GM12878 (cell line): ENCODE measurements at regions not wholly inside any gene's neighbourhood (a gene's known extent, or its start where the extent isn't known, plus 50 kb on each side); places are given as distances from the start of the nearest gene placed in this dataset.
A peak's percentile ranks its signal among the peaks of the same experiment; 100 is the strongest.

Source experiments
- ASH2L ChIP-seq: fragments of 300-600, 200-600 bp; sonication (generic); IDR thresholded peaks from 2 replicates; pipeline ENCODE4 v1.6.1; 2017; ENCODE audit warnings: low read depth, mild to moderate bottlenecking, borderline replicate concordance
- BHLHE40 ChIP-seq, 2 experiments: fragments of 450-650 bp in 1 of 2; IDR thresholded peaks; 2 replicates each; pipeline ENCODE4 v1.6.1; 2011 to 2017; ENCODE audit warnings: low read depth in 2 of 2, borderline replicate concordance in 1 of 2, improper control_type of control experiment in 1 of 2, low read length in 1 of 2, mild to moderate bottlenecking in 1 of 2
- CHD2 ChIP-seq: IDR thresholded peaks from 2 replicates; pipeline ENCODE4 v1.6.1; 2011; ENCODE audit warnings: low read depth, low read length, improper control_type of control experiment, borderline replicate concordance
- DPF2 ChIP-seq: fragments of 450-650 bp; IDR thresholded peaks from 2 replicates; pipeline ENCODE4 v1.6.1; 2017; ENCODE audit warnings: mild to moderate bottlenecking
- ELK1 ChIP-seq: IDR thresholded peaks from 2 replicates; pipeline ENCODE4 v1.6.1; 2012; ENCODE audit warnings: low read depth, low read length, improper control_type of control experiment
- EP300 ChIP-seq, 2 experiments: fragments of 150-350 bp in 1 of 2; IDR thresholded peaks; 2 replicates each; pipeline ENCODE4 v1.6.1; 2011 to 2012; ENCODE audit warnings: low read depth in 2 of 2, low read length in 2 of 2, borderline replicate concordance in 1 of 2, improper control_type of control experiment in 1 of 2, inconsistent platforms in 1 of 2; ENCODE audit not compliant: control insufficient read depth in 1 of 2
- ETV6 ChIP-seq, 2 experiments: fragments of 450-650 bp in 1 of 2; IDR thresholded peaks in 1 of 2; conservative IDR thresholded peaks in 1 of 2; 2 replicates each; pipeline ENCODE4 v1.6.1; 2014; ENCODE audit warnings: antibody characterized with exemption in 1 of 2, borderline replicate concordance in 1 of 2, low read depth in 1 of 2, mild to moderate bottlenecking in 1 of 2, moderate library complexity in 1 of 2
- EZH2 ChIP-seq: IDR thresholded peaks from 2 replicates; pipeline ENCODE4 v1.6.1; 2012; ENCODE audit warnings: low read depth, mild to moderate bottlenecking, control low read depth, inconsistent platforms, low read length, borderline replicate concordance; ENCODE audit not compliant: control insufficient read depth
- HCFC1 ChIP-seq: fragments of 150-350 bp; IDR thresholded peaks from 2 replicates; pipeline ENCODE4 v1.6.1; 2014; ENCODE audit warnings: low read length
- HDAC2 ChIP-seq: fragments of 200-600 bp; sonication (generic); IDR thresholded peaks from 2 replicates; pipeline ENCODE4 v1.6.1; 2017
- IKZF1 ChIP-seq: fragments of 450-650 bp; conservative IDR thresholded peaks from 2 replicates; pipeline ENCODE4 v1.6.1; 2017; ENCODE audit warnings: antibody characterized with exemption, mild to moderate bottlenecking
- LARP7 ChIP-seq: fragments of 450-650 bp; IDR thresholded peaks from 2 replicates; pipeline ENCODE4 v1.6.1; 2017; ENCODE audit warnings: mild to moderate bottlenecking
- MXI1 ChIP-seq: fragments of 150-350 bp; IDR thresholded peaks from 2 replicates; pipeline ENCODE4 v1.6.1; 2011; ENCODE audit warnings: low read depth, mild to moderate bottlenecking, inconsistent platforms, low read length, improper control_type of control experiment
- NBN ChIP-seq: fragments of 450-650 bp; IDR thresholded peaks from 2 replicates; pipeline ENCODE4 v1.6.1; 2016
- NFIC ChIP-seq: IDR thresholded peaks from 2 replicates; pipeline ENCODE4 v1.6.1; 2012; ENCODE audit warnings: low read depth, mild to moderate bottlenecking, inconsistent platforms, low read length, moderate library complexity
- NR2C1 ChIP-seq: fragments of 450-650 bp; IDR thresholded peaks from 2 replicates; pipeline ENCODE4 v1.6.1; 2017; ENCODE audit warnings: antibody characterized with exemption, mild to moderate bottlenecking, moderate library complexity
- POU2F2 ChIP-seq: IDR thresholded peaks from 3 replicates; pipeline ENCODE4 v1.6.1; 2011; ENCODE audit warnings: low read depth, mild to moderate bottlenecking, low read length, borderline replicate concordance
- RFX5 ChIP-seq: IDR thresholded peaks from 2 replicates; pipeline ENCODE4 v1.6.1; 2011; ENCODE audit warnings: low read depth, low read length, improper control_type of control experiment
- SIX5 ChIP-seq: IDR thresholded peaks from 2 replicates; pipeline ENCODE4 v1.6.1; 2011; ENCODE audit warnings: mild to moderate bottlenecking, low read depth, low read length, moderate library complexity; ENCODE audit not compliant: severe bottlenecking
- SP1 ChIP-seq: IDR thresholded peaks from one replicate; pipeline ENCODE4 v1.6.1; 2011; ENCODE audit warnings: low read depth, low read length
- SUPT20H ChIP-seq: IDR thresholded peaks from 2 replicates; pipeline ENCODE4 v1.6.1; 2011; ENCODE audit warnings: low read depth, mild to moderate bottlenecking, low read length, moderate library complexity, borderline replicate concordance; ENCODE audit not compliant: control insufficient read depth
- TCF12 ChIP-seq: IDR thresholded peaks from 2 replicates; pipeline ENCODE4 v1.6.1; 2011; ENCODE audit warnings: low read depth, mild to moderate bottlenecking, low read length
- ZBTB33 ChIP-seq: fragments of 450-650 bp; IDR thresholded peaks from 2 replicates; pipeline ENCODE4 v1.6.1; 2017; ENCODE audit warnings: mild to moderate bottlenecking
- ZNF217 ChIP-seq: fragments of 450-650 bp; IDR thresholded peaks from 2 replicates; pipeline ENCODE4 v1.6.1; 2017; ENCODE audit warnings: antibody characterized with exemption, mild to moderate bottlenecking
- ZZZ3 ChIP-seq: IDR thresholded peaks from 2 replicates; pipeline ENCODE4 v1.6.1; 2011; ENCODE audit warnings: low read depth; ENCODE audit not compliant: control insufficient read depth, insufficient read length
- TF ChIP-seq, protein P1 (sequence below): fragments of 450-650 bp; IDR thresholded peaks from 2 replicates; pipeline ENCODE4 v1.6.1; 2014; ENCODE audit warnings: mild to moderate bottlenecking

DNA sequence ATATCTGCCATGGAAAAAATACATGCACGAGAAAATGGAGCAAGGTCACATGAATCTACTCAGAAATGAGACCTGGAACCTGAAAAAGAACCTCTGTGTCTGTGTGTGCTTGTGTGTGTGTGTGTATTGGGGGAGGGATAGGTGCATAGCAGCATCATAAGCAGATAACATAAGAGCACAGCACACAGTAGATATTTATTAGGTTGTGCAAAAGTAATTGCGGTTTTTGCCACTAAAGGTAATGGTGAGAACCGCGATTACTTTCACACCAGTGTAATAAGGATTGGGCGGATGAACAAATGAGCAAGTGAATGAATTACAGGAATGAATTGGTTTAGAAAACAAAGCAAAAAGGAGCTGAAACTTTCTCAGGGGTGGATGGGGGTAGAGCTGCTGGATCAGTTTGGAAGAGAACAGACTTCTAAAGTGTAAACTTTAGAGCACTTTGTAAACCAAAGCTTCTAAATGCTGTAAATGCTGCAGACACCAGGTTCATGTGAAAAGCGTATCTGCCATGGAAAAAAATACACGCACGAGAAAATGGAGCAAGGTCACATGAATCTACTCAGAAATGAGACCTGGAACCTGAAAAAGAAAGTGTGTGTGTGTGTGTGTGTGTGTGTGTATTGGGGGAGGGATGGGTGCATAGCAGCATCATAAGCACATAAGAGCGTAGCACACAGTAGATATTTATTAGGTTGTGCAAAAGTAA lies 156.9 kb downstream of the TOMM20 start (continued):
- no peak; the same call in 2 of the 3 replicates for TF ChIP-seq POU2F2
- TF ChIP-seq LARP7: no peak
- TF ChIP-seq ETV6 (conservative IDR thresholded peaks at IDR 0.05 in 1 of 2, IDR thresholded peaks at IDR 0.05 in 1 of 2; ENCODE audit: borderline replicate concordance in 1 of 2, low read depth in 1 of 2): no peak; a peak in 1 of 4 replicates
- TF ChIP-seq NR2C1: no peak
- TF ChIP-seq, protein P1, sequence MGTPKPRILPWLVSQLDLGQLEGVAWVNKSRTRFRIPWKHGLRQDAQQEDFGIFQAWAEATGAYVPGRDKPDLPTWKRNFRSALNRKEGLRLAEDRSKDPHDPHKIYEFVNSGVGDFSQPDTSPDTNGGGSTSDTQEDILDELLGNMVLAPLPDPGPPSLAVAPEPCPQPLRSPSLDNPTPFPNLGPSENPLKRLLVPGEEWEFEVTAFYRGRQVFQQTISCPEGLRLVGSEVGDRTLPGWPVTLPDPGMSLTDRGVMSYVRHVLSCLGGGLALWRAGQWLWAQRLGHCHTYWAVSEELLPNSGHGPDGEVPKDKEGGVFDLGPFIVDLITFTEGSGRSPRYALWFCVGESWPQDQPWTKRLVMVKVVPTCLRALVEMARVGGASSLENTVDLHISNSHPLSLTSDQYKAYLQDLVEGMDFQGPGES: no peak
- no peak for TF ChIP-seq ZZZ3
- TF ChIP-seq HDAC2: no peak
- no peak for TF ChIP-seq MXI1
- TF ChIP-seq ZBTB33: no peak
- peak; percentile 22 for TF ChIP-seq SP1
- TF ChIP-seq ASH2L: no peak
- TF ChIP-seq ELK1: no peak
- TF ChIP-seq DPF2: no peak; the same call in 1 of the 2 replicates
- TF ChIP-seq SUPT20H: no peak
- no peak for TF ChIP-seq EZH2
- no peak for TF ChIP-seq RFX5
- peak in 1 of 2 experiments; percentile 33; a peak in 2 of 4 replicates for TF ChIP-seq EP300 (IDR thresholded peaks at IDR 0.05; ENCODE audit: borderline replicate concordance in 1 of 2, control insufficient read depth in 1 of 2, low read depth in 2 of 2, low read length in 2 of 2)
- no peak; the same call in 1 of the 2 replicates for TF ChIP-seq ZNF217
- TF ChIP-seq NFIC: no peak
- peak; percentile 25 for TF ChIP-seq IKZF1
- peak; percentile 82 for TF ChIP-seq NBN
- no peak for TF ChIP-seq SIX5
- peak; percentile 55; the same call in 1 of the 2 replicates for TF ChIP-seq CHD2
- TF ChIP-seq BHLHE40 (IDR thresholded peaks at IDR 0.05; ENCODE audit: borderline replicate concordance in 1 of 2, low read depth in 2 of 2, low read length in 1 of 2): peak; percentile 3 to 82
- TF ChIP-seq TCF12: no peak
- TF ChIP-seq HCFC1: no peak
